ENCODE measurements at regions not wholly inside any gene's neighbourhood (a gene's known extent, or its start where the extent isn't known, plus 50 kb on each side); places are given as distances from the start of the nearest gene placed in this dataset.

DNA sequence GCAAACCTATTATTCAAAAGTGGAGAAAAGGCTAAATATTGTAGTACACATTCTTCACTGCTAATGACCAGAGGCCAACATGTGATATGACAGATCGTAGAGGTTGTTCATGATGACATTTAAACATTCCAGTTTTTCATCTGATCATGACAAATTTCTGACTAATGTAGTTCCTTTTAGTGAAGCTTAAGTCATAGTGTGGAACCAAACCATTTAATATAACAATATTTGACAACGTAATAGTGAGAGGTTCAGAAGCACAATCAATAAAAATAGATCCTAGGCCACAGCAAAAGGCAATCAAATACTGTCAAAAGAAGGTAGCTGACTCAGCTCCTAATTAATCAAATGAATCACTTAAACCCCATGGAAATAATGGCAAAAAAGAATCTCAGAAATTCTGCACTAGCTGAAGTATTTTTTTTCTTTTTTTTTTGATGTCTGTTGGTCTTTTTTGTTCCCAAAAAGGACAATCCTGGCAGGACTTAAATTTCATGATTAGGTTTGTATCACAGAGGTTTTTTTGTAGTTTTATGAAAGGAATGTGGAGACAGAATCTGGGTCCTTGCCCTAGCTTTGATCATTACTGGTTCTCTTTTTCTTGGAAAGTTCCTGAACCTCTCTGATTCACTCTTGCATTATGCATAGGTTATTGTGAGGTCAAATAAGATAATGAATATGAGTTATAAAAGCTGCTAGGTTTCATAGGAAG is 795.0 kb downstream of the DTWD2 start:
- Histone ChIP-seq H3K4me3 (no peak overlapping the region), H3K4me1 (no peaks in the 10 kb centered on the region), H3K9me3 (no peaks in the 10 kb centered on the region), H3K27me3 (no peaks in the 10 kb centered on the region), H3K36me3 (no peaks in the 10 kb centered on the region), H3K27ac (no peak overlapping the region)
- TF ChIP-seq, protein P1, sequence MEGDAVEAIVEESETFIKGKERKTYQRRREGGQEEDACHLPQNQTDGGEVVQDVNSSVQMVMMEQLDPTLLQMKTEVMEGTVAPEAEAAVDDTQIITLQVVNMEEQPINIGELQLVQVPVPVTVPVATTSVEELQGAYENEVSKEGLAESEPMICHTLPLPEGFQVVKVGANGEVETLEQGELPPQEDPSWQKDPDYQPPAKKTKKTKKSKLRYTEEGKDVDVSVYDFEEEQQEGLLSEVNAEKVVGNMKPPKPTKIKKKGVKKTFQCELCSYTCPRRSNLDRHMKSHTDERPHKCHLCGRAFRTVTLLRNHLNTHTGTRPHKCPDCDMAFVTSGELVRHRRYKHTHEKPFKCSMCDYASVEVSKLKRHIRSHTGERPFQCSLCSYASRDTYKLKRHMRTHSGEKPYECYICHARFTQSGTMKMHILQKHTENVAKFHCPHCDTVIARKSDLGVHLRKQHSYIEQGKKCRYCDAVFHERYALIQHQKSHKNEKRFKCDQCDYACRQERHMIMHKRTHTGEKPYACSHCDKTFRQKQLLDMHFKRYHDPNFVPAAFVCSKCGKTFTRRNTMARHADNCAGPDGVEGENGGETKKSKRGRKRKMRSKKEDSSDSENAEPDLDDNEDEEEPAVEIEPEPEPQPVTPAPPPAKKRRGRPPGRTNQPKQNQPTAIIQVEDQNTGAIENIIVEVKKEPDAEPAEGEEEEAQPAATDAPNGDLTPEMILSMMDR (IDR thresholded peaks at IDR 0.05), result no peak
- DNase-seq, result no peak
- no peak for ATAC-seq
- intact Hi-C loops (cut with DNase I), result no loop called here

DNA sequence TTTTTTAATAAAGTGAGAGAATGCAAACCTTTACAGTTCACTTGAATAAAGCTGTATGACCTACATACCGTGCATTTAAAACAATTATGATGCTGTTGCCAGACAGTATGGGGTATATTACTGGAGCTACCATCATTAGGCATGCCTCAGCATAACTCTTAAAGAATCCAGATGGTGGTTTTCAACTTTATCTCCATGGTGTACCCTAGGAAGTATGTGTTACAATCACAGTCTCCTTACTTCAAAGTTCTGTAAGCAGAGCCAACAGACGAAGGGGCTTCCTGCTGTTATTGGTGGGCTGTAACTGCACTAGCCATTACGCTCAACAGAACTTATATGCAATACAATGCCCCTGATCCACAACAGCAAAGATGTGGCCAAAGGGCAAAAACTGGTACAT is 803.3 kb downstream of the DTWD2 start:
- DNase-seq, result no peak
- Histone ChIP-seq H3K4me3 (no peak overlapping the region), H3K27ac (no peak overlapping the region), H3K27me3 (no peaks in the 10 kb centered on the region), H3K9me3 (no peaks in the 10 kb centered on the region), H3K4me1 (no peaks in the 10 kb centered on the region), H3K36me3 (no peaks in the 10 kb centered on the region)
- intact Hi-C loops (cut with DNase I), result no loop called here
- TF ChIP-seq, protein P1 (IDR thresholded peaks at IDR 0.05), result no peak
- ATAC-seq, result no peak

DNA sequence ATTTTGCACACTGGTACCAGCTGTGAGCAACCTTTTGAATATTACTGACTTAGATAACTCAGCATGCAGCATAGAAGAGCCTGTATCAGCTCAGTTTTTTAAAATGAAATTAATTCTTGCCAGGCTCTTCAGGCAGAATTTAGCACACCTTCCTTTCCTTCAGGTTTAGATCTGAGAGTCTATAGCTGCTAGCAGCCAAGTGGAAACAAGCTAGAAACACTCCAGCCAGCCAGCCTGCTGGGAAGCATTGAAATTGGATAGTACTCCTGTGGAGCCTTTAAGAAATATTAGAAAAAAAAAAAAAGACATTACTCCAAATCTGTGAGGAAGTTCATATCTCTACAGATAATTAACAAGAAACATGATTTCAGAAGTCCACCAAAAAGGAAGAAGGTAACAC is 812.2 kb downstream of the DTWD2 start:
- H3K27me3 ChIP-seq, result no peaks in the 10 kb centered on the region
- intact Hi-C loops (cut with DNase I), result no loop called here

DNA sequence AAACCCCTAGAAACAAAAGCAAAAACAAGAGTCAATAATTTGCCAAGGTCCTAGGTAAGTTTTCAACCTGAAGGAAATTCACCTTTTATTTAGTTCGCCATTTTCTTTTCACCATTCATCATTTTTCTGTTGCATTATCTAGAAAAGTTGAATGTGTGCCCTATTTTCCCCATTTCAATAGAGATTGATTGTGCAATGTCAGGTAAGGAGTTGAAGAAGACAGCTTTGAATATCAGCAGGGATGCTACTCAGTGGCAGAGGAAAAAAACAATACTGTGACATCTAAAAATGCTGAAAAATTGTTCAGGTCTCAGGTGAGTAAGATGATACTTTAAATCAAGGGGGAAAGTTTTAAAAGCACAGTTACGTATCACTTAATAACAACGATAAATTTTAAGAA is 813.7 kb downstream of the DTWD2 start:
- Histone ChIP-seq H3K27ac (no peak overlapping the region), H3K36me3 (no peaks in the 10 kb centered on the region), H3K9me3 (no peaks in the 10 kb centered on the region), H3K27me3 (no peaks in the 10 kb centered on the region), H3K4me3 (no peak overlapping the region), H3K4me1 (no peaks in the 10 kb centered on the region)
- intact Hi-C loops (cut with DNase I), result no loop called here
- TF ChIP-seq, protein P1 (IDR thresholded peaks at IDR 0.05), result no peak
- DNase-seq, result no peak
- ATAC-seq, result no peak

More for the DNA sequence above, 812.2 kb downstream of the DTWD2 start:
- Histone ChIP-seq H3K9me3 (no peaks in the 10 kb centered on the region), H3K36me3 (no peaks in the 10 kb centered on the region), H3K27ac (no peak overlapping the region), H3K4me3 (no peak overlapping the region), H3K4me1 (no peaks in the 10 kb centered on the region)
- DNase-seq (no peak), ATAC-seq (no peak)
- TF ChIP-seq, protein P1 (IDR thresholded peaks at IDR 0.05), result no peak

DNA sequence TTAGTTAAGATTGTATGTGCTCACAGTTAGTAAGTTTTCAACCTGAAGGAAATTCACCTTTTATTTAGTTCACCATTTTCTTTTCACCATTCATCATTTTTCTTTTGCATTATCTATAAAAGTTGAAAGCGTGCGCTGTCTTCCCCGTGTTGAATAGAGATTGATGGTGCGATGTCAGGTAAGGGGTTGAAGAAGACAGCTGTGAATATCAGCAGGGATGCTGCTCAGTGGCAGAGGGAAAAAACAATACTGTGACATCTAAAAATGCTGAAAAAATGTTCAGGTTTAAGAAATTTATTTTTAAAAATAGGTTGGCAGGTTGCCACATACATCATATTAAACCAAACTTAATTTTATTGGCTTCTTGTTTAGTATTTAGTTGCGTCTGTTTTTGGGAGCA is 815.0 kb downstream of the DTWD2 start:
- DNase-seq, result no peak
- Histone ChIP-seq H3K27ac (no peak overlapping the region), H3K9me3 (no peaks in the 10 kb centered on the region), H3K27me3 (no peaks in the 10 kb centered on the region), H3K4me1 (no peaks in the 10 kb centered on the region), H3K36me3 (no peaks in the 10 kb centered on the region), H3K4me3 (no peak overlapping the region)
- no peak for ATAC-seq
- intact Hi-C loops (cut with DNase I), result no loop called here
- TF ChIP-seq, protein P1 (IDR thresholded peaks at IDR 0.05), result no peak

DNA sequence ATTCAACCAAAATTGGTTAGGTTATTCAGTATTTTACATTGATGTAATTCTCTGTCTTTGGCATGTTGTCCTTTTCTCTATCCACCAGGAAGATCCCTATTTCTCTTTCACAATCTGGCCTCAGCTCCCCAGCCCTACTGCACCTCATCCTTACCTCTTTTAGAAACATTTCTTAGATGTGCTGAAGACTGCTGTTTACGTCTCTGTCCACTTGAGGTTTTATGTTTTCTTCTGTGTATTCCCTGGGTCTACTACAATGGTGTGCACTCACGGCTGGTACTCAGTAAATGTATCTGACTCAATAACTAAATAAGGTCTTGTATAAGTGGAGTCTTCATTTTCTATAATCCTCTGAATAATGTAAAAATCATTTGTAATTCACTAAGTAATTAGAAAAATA is 822.7 kb downstream of the DTWD2 start:
- no peak for ATAC-seq
- DNase-seq, result no peak
- no peak overlapping the region for H3K4me3 ChIP-seq
- no peaks in the 10 kb centered on the region for H3K27me3 ChIP-seq
- TF ChIP-seq, protein P1 (IDR thresholded peaks at IDR 0.05), result no peak
- no peaks in the 10 kb centered on the region for H3K4me1 ChIP-seq
- H3K36me3 ChIP-seq, result no peaks in the 10 kb centered on the region
- H3K27ac ChIP-seq, result no peak overlapping the region
- no peaks in the 10 kb centered on the region for H3K9me3 ChIP-seq
- intact Hi-C loops (cut with DNase I), result no loop called here
